NCI-H1694 treated with DMSO at 0.1 percent for 48 hours (cell line): ENCODE measurements at regions not wholly inside any gene's neighbourhood (a gene's known extent, or its start where the extent isn't known, plus 50 kb on each side); places are given as distances from the start of the nearest gene placed in this dataset.

Source experiments
- DNase-seq: peaks from one replicate; lab custom pipeline; 2025; lab: John Stamatoyannopoulos, UW

- no peak for DNase-seq
These were observed 75.2 kb upstream of the LMO3 start for GRCh38 chr12:16681196-16681595.

DNA sequence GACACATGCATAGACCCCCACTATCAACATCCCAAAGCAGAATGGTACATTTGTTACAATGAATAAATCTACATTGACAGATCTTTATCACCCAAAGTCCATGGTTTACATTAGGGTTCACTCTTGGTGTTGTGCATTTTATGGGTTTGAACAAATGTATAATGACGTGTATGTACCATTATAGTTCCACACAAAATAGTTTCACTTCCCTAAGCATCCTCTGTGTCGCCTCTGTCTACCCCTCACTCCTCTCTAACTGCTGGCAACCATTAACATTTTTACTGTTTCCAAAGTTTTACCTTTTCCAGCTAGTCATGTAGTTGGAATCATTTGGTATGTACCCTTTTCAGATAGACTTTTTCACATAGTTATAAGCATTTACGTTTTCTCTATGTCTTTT, 69.5 kb upstream of the LMO3 start:
- DNase-seq: no peak

- no peak for DNase-seq
These were observed 68.9 kb upstream of the LMO3 start for GRCh38 chr12:16674885-16675284.

DNA sequence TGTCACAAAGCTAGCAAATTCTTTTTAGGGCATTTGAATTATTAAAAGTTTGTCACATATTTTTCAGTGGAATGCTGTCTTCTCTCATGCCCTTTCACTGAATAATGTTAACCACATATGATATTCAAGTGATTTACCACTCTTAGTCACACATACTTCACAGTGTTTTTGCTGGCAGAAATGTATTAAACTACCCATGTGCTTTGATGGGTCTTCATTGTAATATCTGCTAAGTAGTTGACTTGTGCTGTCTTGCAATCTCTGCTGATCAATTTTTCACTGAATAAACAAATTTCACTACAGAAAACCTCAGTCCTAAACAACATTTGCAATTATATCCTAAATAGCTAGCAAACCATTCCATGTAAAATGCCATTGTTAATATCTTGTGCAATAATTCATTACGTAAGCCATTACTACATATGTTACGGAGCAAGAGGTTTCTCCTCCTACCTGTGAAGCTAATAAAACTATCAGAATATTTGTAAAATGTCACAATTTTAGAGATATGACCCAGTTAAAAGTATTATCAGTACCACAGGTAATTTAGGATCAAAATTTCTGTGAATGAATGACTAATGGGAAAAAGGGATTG, 64.6 kb upstream of the LMO3 start:
- no peak for DNase-seq

DNA sequence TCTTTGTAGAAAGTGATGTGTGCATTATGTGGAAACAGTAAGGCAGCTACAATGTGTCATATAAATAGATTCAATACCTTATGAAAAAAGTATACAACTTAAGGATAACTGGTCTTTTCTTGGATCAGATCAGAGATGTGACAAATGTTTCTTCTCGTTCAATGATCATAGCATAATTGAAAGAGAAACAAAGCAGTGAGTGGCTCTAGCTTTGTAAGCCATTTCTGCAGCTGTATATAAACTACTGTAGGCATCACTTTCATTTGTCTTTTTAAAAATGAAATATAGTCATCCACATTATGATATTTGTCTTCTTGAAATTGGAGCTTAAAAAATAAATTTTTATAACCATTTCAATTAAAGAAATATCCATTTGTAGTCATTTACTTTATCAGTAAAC, 63.8 kb upstream of the LMO3 start:
- no peak for DNase-seq

DNA sequence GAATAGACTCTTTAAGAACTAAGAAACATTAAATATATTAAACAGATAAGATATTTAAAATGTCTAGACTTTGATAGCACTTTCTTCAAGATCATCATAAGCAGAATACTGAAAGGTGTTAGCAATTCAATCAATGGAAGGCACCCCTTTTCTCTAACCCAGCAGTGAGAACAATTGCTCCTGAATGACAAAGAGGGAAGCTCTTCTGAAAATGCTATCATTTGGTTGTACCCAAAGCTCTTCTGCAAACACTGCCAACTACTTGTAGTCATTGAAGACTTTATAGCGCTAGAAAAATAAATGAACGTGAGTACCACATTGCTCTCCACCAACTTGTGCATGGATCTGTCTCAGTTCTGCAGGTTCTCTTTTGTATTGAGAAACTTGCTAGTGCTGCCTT, 62.2 kb upstream of the LMO3 start:
- DNase-seq: no peak

- no peak for DNase-seq
These were observed 52.7 kb upstream of the LMO3 start for GRCh38 chr12:16658699-16659098.
